ENCODE measurements at regions not wholly inside any gene's neighbourhood (a gene's known extent, or its start where the extent isn't known, plus 50 kb on each side); places are given as distances from the start of the nearest gene placed in this dataset.

GRCh38 chr2:120854014-120854620 is 118.4 kb downstream of the GLI2 start:
- DNase-seq = no peak

GRCh38 chr2:120854766-120855530 is 119.3 kb downstream of the GLI2 start:
- DNase-seq = no peak

- no peak for DNase-seq
These were observed 120.3 kb downstream of the GLI2 start for GRCh38 chr2:120855855-120856405.

- DNase-seq = no peak
These were observed 120.8 kb downstream of the GLI2 start for GRCh38 chr2:120856421-120856862.

GRCh38 chr2:120857422-120857821 is 121.8 kb downstream of the GLI2 start:
- no peak for DNase-seq

GRCh38 chr2:120857931-120858330 is 122.3 kb downstream of the GLI2 start:
- no peak for DNase-seq

- DNase-seq = no peak
These were observed 122.9 kb downstream of the GLI2 start for GRCh38 chr2:120858361-120859106.

- no peak for DNase-seq
These were observed 123.5 kb downstream of the GLI2 start for GRCh38 chr2:120859128-120859527.

GRCh38 chr2:120859814-120860578 is 124.3 kb downstream of the GLI2 start:
- no peak for DNase-seq

- DNase-seq = no peak
These were observed 124.9 kb downstream of the GLI2 start for GRCh38 chr2:120860579-120860922.

- DNase-seq = no peak
These were observed 125.5 kb downstream of the GLI2 start for GRCh38 chr2:120861191-120861575.

GRCh38 chr2:120861576-120862191 is 126.0 kb downstream of the GLI2 start:
- DNase-seq = no peak

GRCh38 chr2:120862201-120863060 is 126.8 kb downstream of the GLI2 start:
- DNase-seq = no peak

- DNase-seq = no peak
These were observed 127.5 kb downstream of the GLI2 start for GRCh38 chr2:120863146-120863545.

- no peak for DNase-seq
These were observed 128.1 kb downstream of the GLI2 start for GRCh38 chr2:120863661-120864320.

- DNase-seq = no peak
These were observed 129.3 kb downstream of the GLI2 start for GRCh38 chr2:120864981-120865380.

- no peak for DNase-seq
These were observed 130.0 kb downstream of the GLI2 start for GRCh38 chr2:120865656-120866055.

GRCh38 chr2:120866071-120866470 is 130.4 kb downstream of the GLI2 start:
- no peak for DNase-seq

GRCh38 chr2:120866483-120867140 is 130.9 kb downstream of the GLI2 start:
- DNase-seq = no peak

All from CD4-positive, alpha-beta T cell treated with Interferon alpha-2 for 1 hour (primary cell).